ENCODE measurements at regions not wholly inside any gene's neighbourhood (a gene's known extent, or its start where the extent isn't known, plus 50 kb on each side); places are given as distances from the start of the nearest gene placed in this dataset.
"Not testable (repeated sequence)": the region's sequence is repeated elsewhere in the genome, so short reads cannot be mapped to it uniquely, and the experiment has no call there.

GRCh38 chr11:42434911-42435310 lies 876.9 kb upstream of the API5 start:
- TF ChIP-seq CTCF (IDR thresholded peaks at IDR 0.05; ENCODE audit: low read depth, low read length, poor library complexity, severe bottlenecking); EZH2phosphoT487 (IDR thresholded peaks at IDR 0.05; ENCODE audit: borderline replicate concordance, low read length): not testable (repeated sequence)

Measured in DOHH2 (cell line).